Fibroblast of skin of scalp (primary cell): ENCODE measurements at regions not wholly inside any gene's neighbourhood (a gene's known extent, or its start where the extent isn't known, plus 50 kb on each side); places are given as distances from the start of the nearest gene placed in this dataset.

Experiments used
- DNase-seq: peaks from one replicate; pipeline ENCODE4 v3.0.0-alpha.2; 2013

- no peak for DNase-seq
Observed at GRCh38 chr5:63726496-63726895, 235.7 kb downstream of the HTR1A start.

GRCh38 chr5:63719147-63719546, 243.1 kb downstream of the HTR1A start:
- no peak for DNase-seq

- DNase-seq = peak; percentile 8
Observed at GRCh38 chr5:63700241-63700640, 262.0 kb downstream of the HTR1A start.

- DNase-seq = no peak
Observed at GRCh38 chr5:63697811-63698210, 264.4 kb downstream of the HTR1A start.

GRCh38 chr5:63690546-63690945, 271.7 kb downstream of the HTR1A start:
- no peak for DNase-seq

GRCh38 chr5:63687854-63688516, 274.3 kb downstream of the HTR1A start:
- no peak for DNase-seq

- DNase-seq = peak; percentile 3
Observed at GRCh38 chr5:63686938-63687337, 275.3 kb downstream of the HTR1A start.

GRCh38 chr5:63686181-63686580, 276.1 kb downstream of the HTR1A start:
- DNase-seq = no peak

- no peak for DNase-seq
Observed at GRCh38 chr5:63685454-63685853, 276.8 kb downstream of the HTR1A start.

- DNase-seq = no peak
Observed at GRCh38 chr5:63674881-63675280, 287.4 kb downstream of the HTR1A start.

- no peak for DNase-seq
Observed at GRCh38 chr5:63655043-63655442, 307.2 kb downstream of the HTR1A start.

- no peak for DNase-seq
Observed at GRCh38 chr5:63650581-63650980, 311.7 kb downstream of the HTR1A start.

- DNase-seq = no peak
Observed at GRCh38 chr5:63648376-63648775, 313.9 kb downstream of the HTR1A start.

GRCh38 chr5:63629951-63630630, 332.2 kb downstream of the HTR1A start:
- DNase-seq = no peak

GRCh38 chr5:63613442-63613841, 348.8 kb downstream of the HTR1A start:
- DNase-seq = no peak

- DNase-seq = no peak
Observed at GRCh38 chr5:63603996-63604395, 358.2 kb downstream of the HTR1A start.

- no peak for DNase-seq
Observed at GRCh38 chr5:63602971-63603370, 359.3 kb downstream of the HTR1A start.

- no peak for DNase-seq
Observed at GRCh38 chr5:63596254-63596653, 366.0 kb downstream of the HTR1A start.

GRCh38 chr5:63573380-63573779, 388.9 kb downstream of the HTR1A start:
- DNase-seq = no peak

GRCh38 chr5:63572740-63573139, 389.5 kb downstream of the HTR1A start:
- no peak for DNase-seq

- DNase-seq = no peak
Observed at GRCh38 chr5:63570752-63571151, 391.5 kb downstream of the HTR1A start.

GRCh38 chr5:63564789-63565188, 397.5 kb downstream of the HTR1A start:
- DNase-seq = no peak

- no peak for DNase-seq
Observed at GRCh38 chr5:63563008-63563917, 399.0 kb downstream of the HTR1A start.
